ENCODE measurements at regions not wholly inside any gene's neighbourhood (a gene's known extent, or its start where the extent isn't known, plus 50 kb on each side); places are given as distances from the start of the nearest gene placed in this dataset.
A peak's percentile ranks its signal among the peaks of the same experiment; 100 is the strongest.

DNA sequence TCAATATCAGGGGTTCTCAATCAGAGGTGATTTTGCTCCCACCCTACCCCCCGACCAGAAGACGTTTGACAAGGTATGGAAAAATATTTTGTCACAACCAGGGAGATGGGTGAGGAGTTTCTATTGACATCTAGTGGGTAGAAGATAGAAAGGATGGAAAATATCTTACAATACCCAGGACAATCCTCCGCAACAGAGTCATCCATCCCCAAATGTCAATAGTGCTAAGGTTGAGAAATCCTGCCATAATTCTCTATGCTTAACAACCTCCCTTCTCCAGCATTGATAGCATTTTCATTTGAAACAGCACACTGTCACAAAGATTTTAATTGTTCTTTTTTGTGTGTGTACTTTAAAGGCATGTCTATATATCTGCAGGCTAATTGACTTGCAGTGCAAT, 890.5 kb downstream of the PDHA2 start:
- no peak overlapping the region for H3K27ac Mint-ChIP-seq (ENCODE audit: unreplicated experiment)
- H3K9me3 Mint-ChIP-seq, result peaks cover 16% of the 10 kb centered on the region
- no peak overlapping the region for H3K4me3 Mint-ChIP-seq
- H3K4me1 Mint-ChIP-seq, result no peaks in the 10 kb centered on the region
- peaks cover 14% of the 10 kb centered on the region for H3K36me3 Mint-ChIP-seq (ENCODE audit: low read depth)
- DNase-seq (ENCODE audit: low read depth, low spot score), result no peak
- H3K27me3 Mint-ChIP-seq (ENCODE audit: low read depth), result no peaks in the 10 kb centered on the region
- TF ChIP-seq, protein P1, sequence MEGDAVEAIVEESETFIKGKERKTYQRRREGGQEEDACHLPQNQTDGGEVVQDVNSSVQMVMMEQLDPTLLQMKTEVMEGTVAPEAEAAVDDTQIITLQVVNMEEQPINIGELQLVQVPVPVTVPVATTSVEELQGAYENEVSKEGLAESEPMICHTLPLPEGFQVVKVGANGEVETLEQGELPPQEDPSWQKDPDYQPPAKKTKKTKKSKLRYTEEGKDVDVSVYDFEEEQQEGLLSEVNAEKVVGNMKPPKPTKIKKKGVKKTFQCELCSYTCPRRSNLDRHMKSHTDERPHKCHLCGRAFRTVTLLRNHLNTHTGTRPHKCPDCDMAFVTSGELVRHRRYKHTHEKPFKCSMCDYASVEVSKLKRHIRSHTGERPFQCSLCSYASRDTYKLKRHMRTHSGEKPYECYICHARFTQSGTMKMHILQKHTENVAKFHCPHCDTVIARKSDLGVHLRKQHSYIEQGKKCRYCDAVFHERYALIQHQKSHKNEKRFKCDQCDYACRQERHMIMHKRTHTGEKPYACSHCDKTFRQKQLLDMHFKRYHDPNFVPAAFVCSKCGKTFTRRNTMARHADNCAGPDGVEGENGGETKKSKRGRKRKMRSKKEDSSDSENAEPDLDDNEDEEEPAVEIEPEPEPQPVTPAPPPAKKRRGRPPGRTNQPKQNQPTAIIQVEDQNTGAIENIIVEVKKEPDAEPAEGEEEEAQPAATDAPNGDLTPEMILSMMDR (conservative IDR thresholded peaks at IDR 0.05), result no peak

DNA sequence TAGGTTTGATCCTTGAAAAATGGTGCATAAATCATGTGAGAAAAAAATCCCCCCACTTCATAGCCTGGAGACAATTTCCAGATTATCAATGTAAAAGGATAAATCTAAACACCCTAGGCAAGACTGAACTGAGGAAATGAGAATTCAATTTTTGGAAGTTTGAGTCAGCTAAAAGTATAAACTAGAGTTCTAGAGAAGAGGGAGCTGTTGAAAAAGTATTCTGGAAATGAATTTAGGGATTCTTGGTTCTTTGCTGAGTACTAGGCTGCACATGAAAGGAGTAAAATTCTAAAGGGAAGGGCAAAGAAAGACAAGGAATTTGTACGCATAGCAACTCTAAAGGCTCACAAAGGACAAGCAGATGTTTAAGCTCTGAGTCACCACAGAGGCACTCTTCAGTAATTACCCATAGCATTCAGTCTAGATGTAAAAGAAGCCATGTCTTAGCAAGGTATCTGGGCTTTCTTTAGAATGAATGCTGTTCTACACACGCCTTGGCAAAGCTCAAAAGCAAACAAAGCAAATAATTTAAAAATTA, 896.5 kb downstream of the PDHA2 start:
- TF ChIP-seq, protein P1 (conservative IDR thresholded peaks at IDR 0.05), result no peak
- DNase-seq (ENCODE audit: low read depth, low spot score), result no peak
- peaks cover 20% of the 10 kb centered on the region for H3K9me3 Mint-ChIP-seq
- peaks cover 6% of the 10 kb centered on the region for H3K4me1 Mint-ChIP-seq
- no peaks in the 10 kb centered on the region for H3K27me3 Mint-ChIP-seq (ENCODE audit: low read depth)
- peak overlapping the region; percentile 68 for H3K27ac Mint-ChIP-seq (ENCODE audit: unreplicated experiment)
- peaks cover 19% of the 10 kb centered on the region for H3K36me3 Mint-ChIP-seq (ENCODE audit: low read depth)
- no peak overlapping the region for H3K4me3 Mint-ChIP-seq

DNA sequence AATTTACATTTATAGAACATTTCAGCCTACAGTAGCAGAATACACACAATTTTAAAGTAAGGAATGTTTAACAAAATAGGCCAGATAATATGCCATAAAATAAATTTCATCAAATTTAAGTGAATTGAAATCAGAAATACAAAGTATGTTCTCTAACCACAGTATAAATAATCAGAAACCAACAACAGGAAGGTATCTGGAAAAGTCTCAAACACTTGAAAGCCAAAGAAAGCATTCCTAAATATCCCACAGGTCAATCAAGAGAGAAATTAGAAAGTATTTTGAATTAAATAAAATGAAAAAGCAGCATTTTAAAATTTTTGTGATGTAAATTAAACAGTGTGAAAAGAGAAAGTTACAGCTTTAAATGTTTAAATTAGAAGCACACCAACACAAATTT, 899.2 kb downstream of the PDHA2 start:
- Mint-ChIP-seq H3K27ac (ENCODE audit: unreplicated experiment) (no peak overlapping the region), H3K4me3 (no peak overlapping the region), H3K9me3 (peaks cover 12% of the 10 kb centered on the region), H3K27me3 (ENCODE audit: low read depth) (no peaks in the 10 kb centered on the region), H3K36me3 (ENCODE audit: low read depth) (peaks cover 10% of the 10 kb centered on the region), H3K4me1 (peaks cover 6% of the 10 kb centered on the region)
- TF ChIP-seq, protein P1 (conservative IDR thresholded peaks at IDR 0.05), result no peak
- DNase-seq (ENCODE audit: low read depth, low spot score), result no peak

DNA sequence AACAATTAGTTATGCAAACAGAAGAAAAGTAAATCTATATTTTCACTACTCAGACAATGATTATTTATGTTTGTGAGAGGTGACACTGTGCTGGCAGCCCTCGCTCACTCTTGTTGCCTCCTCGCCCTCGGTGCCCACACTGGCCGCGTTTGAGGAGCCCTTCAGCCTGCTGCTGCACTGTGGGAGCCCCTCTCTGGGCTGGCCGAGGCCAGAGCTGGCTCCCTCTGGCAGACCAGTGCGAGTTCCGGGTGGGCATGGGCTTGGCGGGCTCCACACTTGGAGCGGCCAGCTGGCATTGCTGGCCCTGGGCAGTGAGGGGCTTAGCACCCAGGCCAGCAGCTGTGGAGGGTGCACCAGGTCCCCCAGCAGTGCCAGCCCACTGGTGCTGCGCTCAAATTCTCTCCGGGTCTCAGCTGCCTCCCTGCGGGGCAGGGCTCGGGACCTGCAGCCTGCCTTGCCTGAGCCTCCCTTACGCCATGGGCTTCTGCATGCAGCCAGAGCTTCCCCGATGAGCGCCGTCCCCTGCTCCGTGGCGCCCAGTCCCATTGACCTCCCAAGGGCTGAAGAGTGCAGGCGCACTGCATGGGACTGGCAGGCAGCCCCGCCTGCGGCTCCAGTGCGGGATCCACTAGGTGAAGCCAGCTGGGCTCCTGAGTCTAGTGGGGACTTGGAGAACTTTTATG, 902.6 kb downstream of the PDHA2 start:
- Mint-ChIP-seq H3K27me3 (ENCODE audit: low read depth) (no peaks in the 10 kb centered on the region), H3K4me1 (no peaks in the 10 kb centered on the region), H3K4me3 (no peak overlapping the region), H3K36me3 (ENCODE audit: low read depth) (no peaks in the 10 kb centered on the region), H3K27ac (ENCODE audit: unreplicated experiment) (no peak overlapping the region), H3K9me3 (peaks cover 3% of the 10 kb centered on the region)
- TF ChIP-seq, protein P1 (conservative IDR thresholded peaks at IDR 0.05), result no peak
- no peak for DNase-seq (ENCODE audit: low read depth, low spot score)

DNA sequence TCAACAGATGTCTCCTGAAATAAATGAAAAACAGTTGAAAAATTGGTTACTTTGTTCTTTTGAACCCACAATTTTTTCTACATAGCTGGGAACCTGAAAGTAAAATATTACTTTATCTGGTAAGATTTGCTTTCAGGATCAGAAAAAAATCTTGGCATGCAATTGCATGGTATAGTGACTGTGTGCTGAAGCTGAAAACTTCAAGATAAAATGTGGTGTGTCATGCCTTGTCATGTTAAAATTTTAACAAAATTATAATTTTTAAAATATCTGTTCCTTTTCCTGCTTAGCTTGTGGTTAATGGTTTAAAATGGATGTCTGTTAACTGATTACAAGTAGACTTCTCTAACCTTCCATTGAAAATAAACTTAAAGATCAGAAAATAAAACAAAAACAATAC, 904.8 kb downstream of the PDHA2 start:
- TF ChIP-seq, protein P1 (conservative IDR thresholded peaks at IDR 0.05), result no peak
- Mint-ChIP-seq H3K36me3 (ENCODE audit: low read depth) (peaks cover 4% of the 10 kb centered on the region), H3K4me1 (no peaks in the 10 kb centered on the region), H3K9me3 (peaks cover 11% of the 10 kb centered on the region), H3K27ac (ENCODE audit: unreplicated experiment) (no peak overlapping the region), H3K27me3 (ENCODE audit: low read depth) (no peaks in the 10 kb centered on the region), H3K4me3 (no peak overlapping the region)
- no peak for DNase-seq (ENCODE audit: low read depth, low spot score)

Data from neural crest cell (in vitro differentiated cells).